ENCODE measurements at regions not wholly inside any gene's neighbourhood (a gene's known extent, or its start where the extent isn't known, plus 50 kb on each side); places are given as distances from the start of the nearest gene placed in this dataset.
"Not testable (repeated sequence)": the region's sequence is repeated elsewhere in the genome, so short reads cannot be mapped to it uniquely, and the experiment has no call there.

- DNase-seq = no peak
Measured at GRCh38 chr10:8400151-8400550, 345.7 kb downstream of the GATA3 start.

- DNase-seq = no peak
Measured at GRCh38 chr10:8400892-8401291, 346.4 kb downstream of the GATA3 start.

- no peak for DNase-seq
Measured at GRCh38 chr10:8401531-8401930, 347.0 kb downstream of the GATA3 start.

GRCh38 chr10:8402576-8402975 is 348.1 kb downstream of the GATA3 start:
- DNase-seq = no peak

- peak; percentile 24 for DNase-seq
Measured at GRCh38 chr10:8403711-8404371, 349.4 kb downstream of the GATA3 start.

GRCh38 chr10:8404721-8405120 is 350.2 kb downstream of the GATA3 start:
- DNase-seq = no peak

- DNase-seq = no peak
Measured at GRCh38 chr10:8405596-8405995, 351.1 kb downstream of the GATA3 start.

DNA sequence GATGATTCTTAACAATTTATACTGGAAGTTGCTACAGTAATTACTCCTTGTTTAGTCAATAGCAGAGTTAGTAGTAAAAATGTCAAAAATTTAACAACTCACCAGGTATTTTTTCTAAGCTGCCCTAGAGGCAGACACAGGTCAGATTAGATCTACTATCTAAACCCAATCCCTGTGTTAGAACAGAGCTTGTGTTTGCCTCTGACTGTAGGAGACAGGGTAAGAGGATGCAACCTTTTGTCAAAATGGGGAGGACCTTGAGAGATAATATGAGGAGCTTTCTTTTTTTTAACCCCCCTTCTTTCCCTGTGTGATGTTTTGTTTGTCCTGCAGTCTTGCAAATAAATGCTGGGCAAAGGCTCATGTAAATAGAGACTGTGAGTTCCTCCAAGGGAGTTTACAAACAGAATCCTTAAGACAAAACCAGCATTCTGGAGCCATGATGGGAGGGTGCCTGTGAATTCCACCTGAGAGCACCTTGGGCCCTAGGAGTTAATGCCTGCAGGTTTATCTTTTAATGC is 353.1 kb downstream of the GATA3 start:
- DNase-seq = no peak

DNA sequence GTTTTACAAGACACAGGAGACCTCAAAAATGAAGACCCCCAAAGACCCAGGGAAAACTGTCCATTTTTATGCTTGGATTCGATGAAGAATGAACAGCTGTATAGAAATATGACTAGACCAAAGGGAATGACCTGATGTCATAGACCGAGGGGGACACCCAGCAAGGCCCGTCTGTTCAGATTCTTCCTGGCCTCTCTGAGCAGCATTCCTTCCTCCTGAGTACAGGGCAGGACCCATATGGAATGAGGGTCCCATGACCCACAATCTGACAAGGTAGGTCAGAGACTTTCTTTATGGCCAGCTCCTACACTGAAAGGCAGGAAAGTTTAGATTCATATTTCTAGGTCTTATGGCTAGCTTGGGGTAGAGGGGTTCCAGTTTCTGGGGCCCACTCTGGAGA is 356.0 kb downstream of the GATA3 start:
- DNase-seq = no peak

DNA sequence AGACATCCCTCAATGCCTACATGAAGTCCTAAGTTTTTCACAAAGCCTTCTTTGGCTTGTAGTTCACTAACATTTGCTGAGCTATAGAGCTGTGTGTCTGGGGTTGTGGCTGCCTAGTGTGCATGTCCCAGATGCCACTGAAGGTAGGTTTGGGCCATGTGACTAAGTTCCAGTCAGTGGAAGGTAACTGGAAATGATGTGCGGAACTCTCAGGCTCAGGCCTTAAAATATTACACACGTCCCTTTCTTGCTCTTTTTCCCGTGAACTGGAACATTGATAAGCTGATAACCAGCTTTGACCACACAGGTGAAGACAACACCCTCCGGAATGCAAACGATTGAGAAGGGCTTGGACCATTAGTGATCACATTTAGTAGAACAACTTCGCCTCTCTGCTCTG is 358.1 kb downstream of the GATA3 start:
- DNase-seq = no peak

DNA sequence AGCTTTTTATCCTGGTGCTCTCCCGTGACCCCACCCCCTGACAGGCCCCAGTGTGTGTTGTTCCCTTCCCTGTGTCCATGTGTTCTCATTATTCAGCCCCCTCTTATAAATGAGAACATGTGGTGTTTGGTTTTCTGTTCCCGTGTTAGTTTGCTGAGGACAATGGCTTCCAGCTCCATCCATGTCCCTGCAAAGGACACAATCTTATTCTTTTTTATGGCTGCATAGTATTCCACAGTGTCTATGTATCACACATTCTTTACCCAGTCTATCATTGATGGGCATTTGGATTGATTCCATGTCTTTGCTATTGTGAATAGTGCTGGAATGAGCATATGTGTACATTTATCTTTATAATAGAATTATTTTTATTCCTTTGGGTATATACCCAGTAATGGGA is 360.5 kb downstream of the GATA3 start:
- DNase-seq = not testable (repeated sequence)

DNA sequence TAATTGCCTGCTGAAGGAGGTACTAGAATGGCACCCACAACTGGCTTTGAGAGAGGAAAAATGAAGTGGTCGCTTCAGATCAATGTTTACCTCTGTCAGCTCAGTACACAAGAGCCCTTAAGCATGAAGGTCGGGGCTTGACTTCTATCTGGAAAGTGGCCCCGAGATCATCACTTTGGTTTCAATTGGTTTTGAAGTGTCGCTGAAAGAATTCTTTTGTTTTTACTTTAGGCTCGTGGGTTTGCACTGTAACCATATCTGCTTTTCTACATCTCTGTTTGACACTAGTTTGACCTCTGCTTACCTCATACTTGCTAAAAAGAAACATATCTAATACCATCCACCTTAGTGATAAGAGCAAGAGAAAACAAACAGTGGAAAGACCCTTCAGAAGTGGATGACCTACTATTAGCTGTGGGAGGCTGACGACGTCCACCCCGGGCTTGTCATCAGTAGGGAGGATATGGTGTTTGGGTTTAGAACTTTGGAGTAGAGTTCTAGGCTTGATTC is 361.8 kb downstream of the GATA3 start:
- DNase-seq = peak; percentile 21

GRCh38 chr10:8416760-8417159 is 362.3 kb downstream of the GATA3 start:
- peak; percentile 47 for DNase-seq

DNA sequence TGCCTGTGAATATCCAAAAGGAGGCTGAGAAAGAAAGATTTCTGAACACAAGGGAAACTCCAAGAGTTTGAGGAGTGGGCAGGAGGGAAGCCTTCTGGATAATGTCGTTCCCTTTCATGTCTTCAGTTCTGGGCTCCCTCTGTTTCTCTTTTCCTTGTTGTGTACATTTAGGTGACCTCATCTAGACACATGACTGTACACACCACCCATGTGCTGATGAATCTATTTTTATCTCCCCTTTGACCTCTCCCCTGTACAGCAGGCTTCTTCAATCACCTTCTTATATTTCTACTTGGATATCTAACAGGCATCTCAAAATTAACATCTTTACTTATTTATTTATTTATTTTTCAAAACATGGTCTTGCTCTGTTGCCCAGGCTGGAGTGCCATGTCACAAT is 363.1 kb downstream of the GATA3 start:
- DNase-seq = no peak

DNA sequence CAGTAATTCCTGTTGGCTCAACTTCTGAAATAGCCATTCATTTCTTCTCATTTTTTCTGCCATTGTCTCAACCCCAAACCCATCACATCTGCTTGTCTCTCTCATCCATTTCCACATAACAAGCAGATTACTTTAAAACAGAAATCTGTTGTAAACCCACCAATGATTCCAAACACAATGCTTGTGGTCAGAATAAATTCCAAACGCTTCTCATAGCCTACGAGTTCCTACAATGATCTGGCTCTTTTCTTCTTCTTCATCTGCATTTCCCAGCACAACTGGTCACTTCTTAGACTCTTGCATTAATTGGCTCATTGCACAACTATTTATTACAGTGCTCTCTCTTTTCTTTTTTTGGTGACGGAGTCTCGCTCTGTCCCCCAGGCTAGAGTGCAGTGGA is 364.1 kb downstream of the GATA3 start:
- DNase-seq = no peak

GRCh38 chr10:8420182-8420581 is 365.7 kb downstream of the GATA3 start:
- DNase-seq = no peak

DNA sequence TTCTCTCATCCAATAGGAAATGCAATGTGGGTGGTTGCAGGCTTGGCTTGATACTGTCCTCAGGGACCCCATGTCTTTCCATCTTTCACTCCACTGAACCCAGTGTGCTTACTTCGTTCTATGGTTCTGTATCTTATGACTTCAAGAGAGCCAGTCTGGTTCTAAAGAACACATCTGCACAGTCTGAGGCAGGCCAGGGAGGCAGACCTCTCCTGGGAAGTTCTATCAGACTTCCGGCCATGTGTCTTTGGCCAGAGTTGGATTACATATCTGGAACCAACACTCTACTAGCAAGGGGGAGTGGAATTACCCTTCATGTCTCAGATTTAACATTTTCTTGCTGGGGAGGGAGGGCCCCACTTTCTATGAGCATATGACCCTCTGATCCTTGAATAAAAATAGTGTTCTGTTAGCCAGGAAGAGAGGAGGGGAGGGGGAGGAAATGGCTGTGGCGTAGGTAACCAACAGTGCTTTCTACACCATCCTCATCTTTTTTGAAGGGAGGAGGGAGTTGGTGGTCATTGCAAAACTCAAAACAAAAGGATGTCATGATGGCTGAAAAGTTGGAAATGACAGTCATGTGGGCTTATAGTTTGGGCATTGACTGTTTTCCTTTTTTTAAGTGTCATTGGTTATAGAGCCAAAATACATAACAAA is 370.2 kb downstream of the GATA3 start:
- no peak for DNase-seq

- DNase-seq = no peak
Measured at GRCh38 chr10:8428654-8429053, 374.2 kb downstream of the GATA3 start.

DNA sequence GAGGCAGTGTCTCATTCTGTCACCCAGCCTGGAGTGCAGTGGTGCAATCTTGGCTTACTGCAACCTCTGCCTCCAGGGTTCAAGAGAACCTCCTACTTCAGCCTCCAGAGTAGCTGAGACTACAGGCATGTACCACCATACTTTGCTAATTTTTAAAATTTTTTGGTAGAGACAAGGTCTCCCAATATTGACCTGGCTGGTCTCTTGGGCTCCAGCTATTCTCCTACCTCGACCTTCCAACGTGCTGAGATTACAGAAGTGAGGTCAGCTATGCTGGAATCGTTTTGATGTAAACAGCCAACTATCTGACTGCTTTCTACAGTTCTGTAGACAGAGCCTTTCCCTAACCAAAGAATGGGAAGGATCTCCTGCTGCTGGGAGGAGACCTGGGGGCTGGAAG is 375.8 kb downstream of the GATA3 start:
- DNase-seq = no peak

GRCh38 chr10:8431511-8431910 is 377.0 kb downstream of the GATA3 start:
- no peak for DNase-seq

DNA sequence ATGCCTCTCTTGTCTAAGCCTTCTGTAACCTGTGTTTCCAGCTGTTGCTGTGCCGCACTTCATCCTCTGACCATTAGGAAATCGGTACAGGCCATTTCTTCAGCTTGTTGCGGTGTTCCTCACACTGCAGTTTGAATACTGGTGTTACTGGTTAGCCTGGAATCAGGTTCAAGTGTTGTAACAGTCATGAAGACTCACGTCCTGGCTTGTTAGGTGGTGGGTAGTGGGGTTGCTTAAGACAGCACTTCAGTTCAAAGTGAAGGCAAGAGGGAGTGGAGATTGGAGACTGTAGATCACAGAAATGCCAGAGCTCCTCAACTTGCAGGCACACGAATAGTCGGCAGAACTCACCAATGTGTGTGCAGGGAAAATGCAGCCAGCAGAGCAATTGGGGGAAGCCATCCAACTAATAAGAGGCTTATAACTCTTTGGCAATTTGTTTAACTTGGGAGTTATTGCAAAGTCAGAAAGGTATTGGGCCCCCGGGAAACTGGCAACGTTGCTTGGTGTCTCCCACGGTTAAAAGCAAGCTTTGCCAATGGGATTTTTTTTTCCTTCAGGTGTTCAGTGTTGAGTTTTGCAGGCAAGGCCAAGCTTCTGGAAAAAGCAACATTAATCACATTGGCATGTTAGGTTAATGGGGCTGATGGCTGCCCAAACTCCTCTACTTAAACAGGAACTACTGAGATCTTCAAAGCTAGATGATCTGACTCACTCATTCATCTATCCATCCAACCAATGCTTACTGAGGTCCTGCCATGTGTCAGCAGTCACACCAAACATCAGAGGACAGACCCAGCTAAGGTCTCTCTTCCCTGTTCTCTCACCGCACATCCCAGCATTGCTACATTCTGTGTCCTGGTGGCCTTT is 380.9 kb downstream of the GATA3 start:
- no peak for DNase-seq

DNA sequence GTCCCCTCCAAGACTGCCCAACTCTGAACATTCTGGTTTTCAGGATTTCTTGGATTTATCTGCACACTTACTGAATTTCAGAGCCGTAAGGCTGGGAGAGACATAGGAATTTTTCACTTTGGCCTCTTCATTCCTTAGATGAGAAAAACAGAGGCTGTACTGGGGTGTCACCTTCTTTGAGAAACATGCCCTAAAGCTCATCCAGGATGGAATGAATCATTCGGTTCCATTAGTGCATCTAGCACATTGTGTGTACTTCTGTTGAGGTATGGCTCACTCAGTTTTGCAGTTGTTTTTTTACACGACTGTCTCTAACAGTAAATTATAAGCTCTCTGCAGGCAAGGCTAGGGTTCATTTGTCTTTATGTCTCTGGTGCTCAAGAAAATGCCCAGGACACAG is 383.4 kb downstream of the GATA3 start:
- DNase-seq = no peak

- DNase-seq = no peak
Measured at GRCh38 chr10:8438603-8439002, 384.1 kb downstream of the GATA3 start.

GRCh38 chr10:8439040-8439439 is 384.6 kb downstream of the GATA3 start:
- DNase-seq = no peak
